GM12878 (cell line): ENCODE measurements at regions not wholly inside any gene's neighbourhood (a gene's known extent, or its start where the extent isn't known, plus 50 kb on each side); places are given as distances from the start of the nearest gene placed in this dataset.

Experiments used
- CTCF ChIP-seq, 3 experiments: IDR thresholded peaks in 2 of 3; conservative IDR thresholded peaks in 1 of 3; 2 replicates each; pipeline ENCODE4 v1.5.1; 2011; ENCODE audit warnings: low read depth in 3 of 3, low read length in 3 of 3, mild to moderate bottlenecking in 3 of 3, control low read depth in 2 of 3, moderate library complexity in 2 of 3, inconsistent platforms in 1 of 3, mixed read lengths in 1 of 3; ENCODE audit not compliant: control insufficient read depth in 2 of 3, insufficient read depth in 1 of 3; ENCODE audit errors: extremely low read depth in 1 of 3
- IKZF2 ChIP-seq, 2 experiments: fragments of 450-650 bp; IDR thresholded peaks; 2 replicates each; pipeline ENCODE4 v1.6.1; 2017; ENCODE audit warnings: mild to moderate bottlenecking in 2 of 2, moderate library complexity in 2 of 2
- MEF2B ChIP-seq: fragments of 450-650 bp; IDR thresholded peaks from 2 replicates; pipeline ENCODE4 v1.6.1; 2018; ENCODE audit warnings: mild to moderate bottlenecking, moderate library complexity; ENCODE audit not compliant: partially characterized antibody, poor library complexity, severe bottlenecking
- PAX8 ChIP-seq: fragments of 450-650 bp; IDR thresholded peaks from 2 replicates; pipeline ENCODE4 v1.6.1; 2017; ENCODE audit warnings: mild to moderate bottlenecking, moderate library complexity
- REST ChIP-seq: IDR thresholded peaks from 2 replicates; pipeline ENCODE4 v1.6.1; 2012; ENCODE audit warnings: mild to moderate bottlenecking, low read depth, low read length
- ZBTB11 ChIP-seq: fragments of 450-650 bp; formaldehyde crosslinking; IDR thresholded peaks from 2 replicates; pipeline ENCODE4 v1.5.0; 2022; ENCODE audit warnings: mild to moderate bottlenecking, missing genetic modification characterization
- ZNF24 ChIP-seq: fragments of 450-650 bp; IDR thresholded peaks from 2 replicates; pipeline ENCODE4 v1.6.1; 2017; ENCODE audit warnings: antibody characterized with exemption, mild to moderate bottlenecking

- TF ChIP-seq REST = no peak
- no peak for TF ChIP-seq MEF2B
- no peak for TF ChIP-seq PAX8
- no peak for TF ChIP-seq ZBTB11 (CRISPR knock-in tag)
- no peak for TF ChIP-seq IKZF2 (IDR thresholded peaks at IDR 0.05)
- no peak for TF ChIP-seq ZNF24
- TF ChIP-seq CTCF (IDR thresholded peaks at IDR 0.05 in 2 of 3, conservative IDR thresholded peaks at IDR 0.05 in 1 of 3; ENCODE audit: control insufficient read depth in 2 of 3, extremely low read depth in 1 of 3, insufficient read depth in 1 of 3, low read depth in 3 of 3, low read length in 3 of 3) = no peak
Measured at GRCh38 chr1:60149251-60149650, 75.7 kb upstream of the C1orf87 start (continued).
